Astrocyte (in vitro differentiated cells and primary cell): ENCODE measurements at regions not wholly inside any gene's neighbourhood (a gene's known extent, or its start where the extent isn't known, plus 50 kb on each side); places are given as distances from the start of the nearest gene placed in this dataset.
A peak's percentile ranks its signal among the peaks of the same experiment; 100 is the strongest.
"Not testable (repeated sequence)": the region's sequence is repeated elsewhere in the genome, so short reads cannot be mapped to it uniquely, and the experiment has no call there.

Experiments used
- DNase-seq: peaks from one replicate; pipeline ENCODE4 v3.0.0-alpha.2; 2010; ENCODE audit warnings: low read depth
- FAIRE-seq: peaks from 2 replicates; lab custom pipeline; 2011; peaks lifted over from hg19 to GRCh38; lab: Jason Lieb, UNC
- H2AFZ ChIP-seq: 2 replicates; pipeline ENCODE4 v1.6.0; 2012; ENCODE audit warnings: low read depth, low read length, inconsistent platforms
- H3K27ac ChIP-seq: 2 replicates; pipeline ENCODE4 v1.5.1; 2011; ENCODE audit warnings: low read depth, low read length, inconsistent platforms
- H3K27me3 ChIP-seq: 2 replicates; pipeline ENCODE4 v1.6.0; 2011; ENCODE audit warnings: low read length, inconsistent platforms; ENCODE audit not compliant: insufficient read depth
- H3K36me3 ChIP-seq: 2 replicates; pipeline ENCODE4 v1.5.1; 2011; ENCODE audit warnings: low read length, inconsistent platforms; ENCODE audit not compliant: insufficient read depth
- H3K4me1 ChIP-seq: 2 replicates; pipeline ENCODE4 v1.5.1; 2011; ENCODE audit warnings: low read length, inconsistent platforms; ENCODE audit not compliant: insufficient read depth
- H3K4me2 ChIP-seq: 2 replicates; pipeline ENCODE4 v1.6.0; 2012; ENCODE audit warnings: low read length, inconsistent platforms
- H3K4me3 ChIP-seq: 2 replicates; pipeline ENCODE4 v1.5.1; 2011; ENCODE audit warnings: low read depth, mild to moderate bottlenecking, low read length, inconsistent platforms; ENCODE audit not compliant: insufficient read depth
- H3K79me2 ChIP-seq: 2 replicates; pipeline ENCODE4 v1.6.0; 2012; ENCODE audit warnings: mild to moderate bottlenecking, low read length, inconsistent platforms; ENCODE audit not compliant: insufficient read depth
- H3K9ac ChIP-seq: 2 replicates; pipeline ENCODE4 v1.6.0; 2012; ENCODE audit warnings: mild to moderate bottlenecking, low read length, inconsistent platforms
- H3K9me3 ChIP-seq: 2 replicates; pipeline ENCODE4 v1.5.1; 2012; ENCODE audit warnings: low read depth, mild to moderate bottlenecking, low read length, inconsistent platforms; ENCODE audit not compliant: insufficient read depth
- H4K20me1 ChIP-seq: 2 replicates; pipeline ENCODE4 v1.6.0; 2012; ENCODE audit warnings: low read length, inconsistent platforms; ENCODE audit not compliant: insufficient read depth
- H3K27ac Mint-ChIP-seq: one replicate; pipeline ENCODE4 v1.8.0; 2021; ENCODE audit warnings: mild to moderate bottlenecking, mixed read lengths; ENCODE audit not compliant: unreplicated experiment
- H3K27me3 Mint-ChIP-seq: one replicate; pipeline ENCODE4 v1.8.0; 2021; ENCODE audit warnings: low read depth, mixed read lengths; ENCODE audit not compliant: unreplicated experiment
- H3K36me3 Mint-ChIP-seq: one replicate; pipeline ENCODE4 v1.8.0; 2021; ENCODE audit warnings: low read depth, mixed read lengths; ENCODE audit not compliant: unreplicated experiment
- H3K4me1 Mint-ChIP-seq: one replicate; pipeline ENCODE4 v1.8.0; 2021; ENCODE audit warnings: low read depth, mixed read lengths; ENCODE audit not compliant: unreplicated experiment
- H3K4me3 Mint-ChIP-seq: one replicate; pipeline ENCODE4 v1.8.0; 2021; ENCODE audit warnings: mild to moderate bottlenecking, moderate library complexity, mixed read lengths; ENCODE audit not compliant: unreplicated experiment
- H3K9me3 Mint-ChIP-seq: one replicate; pipeline ENCODE4 v1.8.0; 2021; ENCODE audit warnings: mild to moderate bottlenecking, mixed read lengths; ENCODE audit not compliant: unreplicated experiment
- EZH2 ChIP-seq: IDR thresholded peaks from 2 replicates; pipeline ENCODE4 v1.6.1; 2012; ENCODE audit warnings: mild to moderate bottlenecking, low read length, inconsistent platforms; ENCODE audit not compliant: insufficient read depth
- TF ChIP-seq, protein P1 (sequence below): IDR thresholded peaks from 2 replicates; pipeline ENCODE4 v1.5.1; 2011; ENCODE audit warnings: low read depth, mild to moderate bottlenecking, inconsistent platforms, low read length, moderate library complexity; ENCODE audit not compliant: insufficient read depth

DNA sequence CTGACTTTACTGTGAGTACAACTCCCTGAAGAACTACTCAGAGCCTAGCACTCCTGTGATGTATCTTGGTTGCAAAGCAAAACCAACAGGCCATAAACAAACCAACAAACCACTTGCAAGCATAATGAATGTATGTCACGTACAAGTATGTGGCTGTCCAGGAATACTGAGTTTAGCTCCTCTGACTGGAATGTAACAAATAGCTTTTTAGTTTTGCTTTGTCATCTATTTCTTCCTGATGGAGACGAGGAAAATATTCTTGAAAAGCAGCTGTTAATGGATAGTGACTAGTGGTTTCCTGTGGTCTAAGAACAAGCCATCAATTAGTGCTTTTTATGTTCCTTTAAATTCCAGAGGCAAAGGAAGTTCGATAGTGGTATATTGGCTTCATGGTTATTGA is 101.9 kb upstream of the LY86 start:
- Histone ChIP-seq H3K4me2 (no peak overlapping the region), H3K27me3 (no peaks in the 10 kb centered on the region), H3K4me1 (no peaks in the 10 kb centered on the region), H3K9ac (no peak overlapping the region), H4K20me1 (no peaks in the 10 kb centered on the region), H2AFZ (no peak overlapping the region), H3K36me3 (no peaks in the 10 kb centered on the region), H3K27ac (no peak overlapping the region), H3K4me3 (no peak overlapping the region), H3K9me3 (peaks cover 2% of the 10 kb centered on the region), H3K79me2 (no peaks in the 10 kb centered on the region)
- FAIRE-seq (no peak), DNase-seq (no peak)
- no peak for TF ChIP-seq EZH2
- TF ChIP-seq, protein P1, sequence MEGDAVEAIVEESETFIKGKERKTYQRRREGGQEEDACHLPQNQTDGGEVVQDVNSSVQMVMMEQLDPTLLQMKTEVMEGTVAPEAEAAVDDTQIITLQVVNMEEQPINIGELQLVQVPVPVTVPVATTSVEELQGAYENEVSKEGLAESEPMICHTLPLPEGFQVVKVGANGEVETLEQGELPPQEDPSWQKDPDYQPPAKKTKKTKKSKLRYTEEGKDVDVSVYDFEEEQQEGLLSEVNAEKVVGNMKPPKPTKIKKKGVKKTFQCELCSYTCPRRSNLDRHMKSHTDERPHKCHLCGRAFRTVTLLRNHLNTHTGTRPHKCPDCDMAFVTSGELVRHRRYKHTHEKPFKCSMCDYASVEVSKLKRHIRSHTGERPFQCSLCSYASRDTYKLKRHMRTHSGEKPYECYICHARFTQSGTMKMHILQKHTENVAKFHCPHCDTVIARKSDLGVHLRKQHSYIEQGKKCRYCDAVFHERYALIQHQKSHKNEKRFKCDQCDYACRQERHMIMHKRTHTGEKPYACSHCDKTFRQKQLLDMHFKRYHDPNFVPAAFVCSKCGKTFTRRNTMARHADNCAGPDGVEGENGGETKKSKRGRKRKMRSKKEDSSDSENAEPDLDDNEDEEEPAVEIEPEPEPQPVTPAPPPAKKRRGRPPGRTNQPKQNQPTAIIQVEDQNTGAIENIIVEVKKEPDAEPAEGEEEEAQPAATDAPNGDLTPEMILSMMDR, result no peak
- Mint-ChIP-seq H3K9me3 (peaks cover 4% of the 10 kb centered on the region), H3K27ac (peak overlapping the region; percentile 37), H3K4me3 (no peak overlapping the region), H3K4me1 (peaks cover 22% of the 10 kb centered on the region), H3K27me3 (peaks cover 14% of the 10 kb centered on the region), H3K36me3 (peaks cover 1% of the 10 kb centered on the region)

DNA sequence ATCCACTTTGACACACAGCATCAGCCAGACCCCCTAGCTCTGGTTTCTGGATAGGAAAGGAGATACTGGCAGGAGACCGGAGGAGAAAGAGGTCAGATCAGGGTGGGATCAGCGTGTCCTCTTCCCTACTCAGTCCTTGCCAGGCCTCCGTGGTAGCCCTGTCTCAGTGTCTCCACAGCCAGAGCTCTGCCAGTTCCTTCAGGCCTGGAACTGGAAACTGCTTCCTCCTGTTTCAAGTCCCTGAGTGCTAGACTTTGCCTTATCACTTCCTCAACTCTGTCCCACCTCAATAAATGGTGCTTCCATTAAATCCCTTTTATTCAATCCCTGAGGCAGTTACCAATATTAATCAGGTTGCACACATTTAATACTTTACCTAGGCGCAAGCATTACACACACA is 96.8 kb upstream of the LY86 start:
- Histone ChIP-seq H3K79me2 (no peaks in the 10 kb centered on the region), H3K4me2 (no peak overlapping the region), H3K27me3 (no peaks in the 10 kb centered on the region), H3K36me3 (no peaks in the 10 kb centered on the region), H3K9ac (no peak overlapping the region), H3K27ac (no peak overlapping the region), H3K4me1 (no peaks in the 10 kb centered on the region), H4K20me1 (no peaks in the 10 kb centered on the region), H2AFZ (no peak overlapping the region), H3K9me3 (no peaks in the 10 kb centered on the region), H3K4me3 (no peak overlapping the region)
- FAIRE-seq (no peak), DNase-seq (no peak)
- TF ChIP-seq EZH2, result no peak
- Mint-ChIP-seq H3K27ac (no peak overlapping the region), H3K4me1 (peaks cover 9% of the 10 kb centered on the region), H3K4me3 (no peak overlapping the region), H3K27me3 (peaks cover 11% of the 10 kb centered on the region), H3K36me3 (no peaks in the 10 kb centered on the region), H3K9me3 (peaks cover 2% of the 10 kb centered on the region)

DNA sequence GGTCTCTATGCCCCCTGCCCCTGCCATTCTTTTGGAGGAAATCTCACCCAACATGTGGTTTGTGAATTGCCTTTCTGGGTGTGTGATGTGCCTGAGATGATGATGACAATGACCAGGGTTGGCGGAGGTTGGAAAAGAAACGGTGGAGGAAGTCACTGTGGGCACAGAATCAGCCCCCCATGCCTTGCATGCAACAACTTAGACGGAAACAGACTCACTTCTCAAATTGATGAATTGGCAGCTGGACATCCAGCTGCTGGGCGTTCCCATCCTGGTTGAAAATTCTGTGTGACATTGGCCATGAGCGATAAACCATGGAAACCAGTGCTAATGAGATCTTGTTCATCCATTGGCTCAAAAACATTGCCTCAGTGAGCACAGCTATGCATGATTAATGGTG is 95.8 kb upstream of the LY86 start:
- no peak overlapping the region for H3K27ac Mint-ChIP-seq
- Histone ChIP-seq H3K27ac (no peak overlapping the region), H3K4me1 (no peaks in the 10 kb centered on the region), H3K4me3 (no peak overlapping the region), H3K9ac (no peak overlapping the region), H2AFZ (no peak overlapping the region), H4K20me1 (no peaks in the 10 kb centered on the region), H3K9me3 (no peaks in the 10 kb centered on the region), H3K79me2 (no peaks in the 10 kb centered on the region), H3K4me2 (no peak overlapping the region), H3K36me3 (no peaks in the 10 kb centered on the region), H3K27me3 (no peaks in the 10 kb centered on the region)
- peaks cover 6% of the 10 kb centered on the region for H3K27me3 Mint-ChIP-seq
- H3K36me3 Mint-ChIP-seq, result no peaks in the 10 kb centered on the region
- H3K9me3 Mint-ChIP-seq, result peaks cover 2% of the 10 kb centered on the region
- no peak overlapping the region for H3K4me3 Mint-ChIP-seq
- peaks cover 3% of the 10 kb centered on the region for H3K4me1 Mint-ChIP-seq
- DNase-seq, result no peak
- FAIRE-seq, result no peak
- no peak for TF ChIP-seq EZH2
- TF ChIP-seq, protein P1, result no peak

DNA sequence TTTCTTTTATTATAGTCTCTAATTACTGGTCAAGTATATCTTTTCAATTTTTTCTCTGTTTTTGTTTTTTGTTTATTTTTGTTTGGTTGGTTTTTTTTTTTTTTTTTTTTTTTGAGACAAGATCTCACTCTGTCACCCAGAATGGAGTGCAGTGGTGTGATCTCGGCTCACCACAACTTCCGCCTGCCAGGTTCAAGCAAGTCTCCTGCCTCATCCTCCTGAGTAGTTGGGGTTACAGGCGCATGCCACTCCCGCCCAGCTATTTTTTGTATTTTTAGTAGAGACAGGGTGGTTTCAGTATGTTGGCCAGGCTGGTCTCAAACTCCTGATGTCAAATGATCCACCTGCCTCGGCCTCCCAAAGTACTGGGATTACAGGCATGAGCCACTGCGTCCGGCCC is 94.4 kb upstream of the LY86 start:
- not testable (repeated sequence) for FAIRE-seq, H3K4me3 Mint-ChIP-seq, H4K20me1 ChIP-seq, DNase-seq, H3K27ac ChIP-seq, H3K4me1 ChIP-seq, H3K27me3 Mint-ChIP-seq, H3K27me3 ChIP-seq, H3K27ac Mint-ChIP-seq, H3K9ac ChIP-seq, H3K4me2 ChIP-seq, H3K9me3 Mint-ChIP-seq, H3K9me3 ChIP-seq, H3K79me2 ChIP-seq, H3K4me1 Mint-ChIP-seq, H3K36me3 ChIP-seq, H3K4me3 ChIP-seq, H3K36me3 Mint-ChIP-seq, H2AFZ ChIP-seq
